Endodermal cell (in vitro differentiated cells): ENCODE measurements at regions not wholly inside any gene's neighbourhood (a gene's known extent, or its start where the extent isn't known, plus 50 kb on each side); places are given as distances from the start of the nearest gene placed in this dataset.

ENCODE experiments used
- DNase-seq: peaks from one replicate; pipeline ENCODE4 v3.0.0-alpha.2; 2017
- H3K27ac ChIP-seq: 2 replicates; pipeline ENCODE4 v1.5.1; 2013; ENCODE audit warnings: mild to moderate bottlenecking, low read depth, low read length, moderate library complexity
- H3K27me3 ChIP-seq: 2 replicates; pipeline ENCODE4 v1.6.1; 2013; ENCODE audit warnings: mild to moderate bottlenecking, low read length, moderate library complexity; ENCODE audit not compliant: insufficient read depth, control insufficient read depth, poor library complexity, severe bottlenecking
- H3K36me3 ChIP-seq: 2 replicates; pipeline ENCODE4 v1.7.0; 2013; ENCODE audit warnings: mild to moderate bottlenecking, low read length, moderate library complexity; ENCODE audit not compliant: control insufficient read depth, insufficient read depth
- H3K4me1 ChIP-seq: one replicate; pipeline ENCODE4 v1.7.0; 2013; ENCODE audit warnings: low read length; ENCODE audit not compliant: control insufficient read depth, insufficient read depth
- H3K4me3 ChIP-seq: 2 replicates; pipeline ENCODE4 v1.5.1; 2013; ENCODE audit warnings: mild to moderate bottlenecking, low read length, moderate library complexity
- H3K9ac ChIP-seq: 2 replicates; pipeline ENCODE4 v1.6.1; 2013; ENCODE audit warnings: mild to moderate bottlenecking, low read length, moderate library complexity; ENCODE audit not compliant: poor library complexity, severe bottlenecking; ENCODE audit errors: extremely low read depth
- H3K9me3 ChIP-seq: 2 replicates; pipeline ENCODE4 v1.6.1; 2013; ENCODE audit warnings: mild to moderate bottlenecking, low read length, moderate library complexity; ENCODE audit not compliant: control insufficient read depth
- H3K27ac Mint-ChIP-seq: 2 replicates; pipeline ENCODE4 v1.8.0; 2020; ENCODE audit warnings: mixed read lengths
- H3K27me3 Mint-ChIP-seq: 2 replicates; pipeline ENCODE4 v1.8.0; 2021; ENCODE audit warnings: mild to moderate bottlenecking, mixed read lengths; ENCODE audit not compliant: insufficient read depth
- H3K36me3 Mint-ChIP-seq: 2 replicates; pipeline ENCODE4 v1.8.0; 2020; ENCODE audit warnings: low read depth, mixed read lengths
- H3K4me1 Mint-ChIP-seq: 2 replicates; pipeline ENCODE4 v1.8.0; 2020; ENCODE audit warnings: mixed read lengths
- H3K4me3 Mint-ChIP-seq: 2 replicates; pipeline ENCODE4 v1.8.0; 2020; ENCODE audit warnings: mild to moderate bottlenecking, moderate library complexity, mixed read lengths
- H3K9me3 Mint-ChIP-seq: 2 replicates; pipeline ENCODE4 v1.8.0; 2020; ENCODE audit warnings: mild to moderate bottlenecking, mixed read lengths
- CTCF ChIP-seq: fragments of 200-600 bp; sonication (generic); conservative IDR thresholded peaks from 2 replicates; pipeline ENCODE4 v1.5.0; 2021; ENCODE audit warnings: antibody characterized with exemption, mild to moderate bottlenecking
- WGBS, 2 experiments: methylation state at CpG; one replicate each; pipeline versions ENCODE4 v1.1.5 to v1.1.7; 2013; ENCODE audit warnings: missing lambda C conversion rate in 2 of 2, mixed read lengths in 1 of 2; ENCODE audit not compliant: insufficient coverage in 1 of 2, insufficient read length in 1 of 2; 5-methylcytosine and 5-hydroxymethylcytosine counted together

- no peak overlapping the region for H3K4me3 ChIP-seq
- Mint-ChIP-seq H3K27me3 (no peaks in the 10 kb centered on the region), H3K27ac (no peak overlapping the region), H3K4me1 (no peaks in the 10 kb centered on the region), H3K36me3 (no peaks in the 10 kb centered on the region), H3K4me3 (no peak overlapping the region), H3K9me3 (no peaks in the 10 kb centered on the region)
- no peak for TF ChIP-seq CTCF
- no peaks in the 10 kb centered on the region for H3K36me3 ChIP-seq
- no peak overlapping the region for H3K27ac ChIP-seq
- H3K27me3 ChIP-seq, result no peaks in the 10 kb centered on the region
- H3K9me3 ChIP-seq, result no peaks in the 10 kb centered on the region
- H3K9ac ChIP-seq, result no peak overlapping the region
- WGBS, 2 experiments, result 86% methylated on average over 1 of the region's 1 CpG; no CpG with 5 or more reads in 1 of the 2 experiments
- no peaks in the 10 kb centered on the region for H3K4me1 ChIP-seq
- DNase-seq, result no peak
These were observed 224.9 kb upstream of the COL8A1 start for GRCh38 chr3:99413504-99413903.

GRCh38 chr3:99410789-99411311 is 227.5 kb upstream of the COL8A1 start:
- Mint-ChIP-seq H3K36me3 (no peaks in the 10 kb centered on the region), H3K27me3 (no peaks in the 10 kb centered on the region), H3K9me3 (no peaks in the 10 kb centered on the region), H3K4me3 (no peak overlapping the region), H3K4me1 (no peaks in the 10 kb centered on the region), H3K27ac (no peak overlapping the region)
- no peaks in the 10 kb centered on the region for H3K9me3 ChIP-seq
- no peaks in the 10 kb centered on the region for H3K4me1 ChIP-seq
- TF ChIP-seq CTCF, result no peak
- H3K4me3 ChIP-seq, result no peak overlapping the region
- DNase-seq, result peak; percentile 48
- no peaks in the 10 kb centered on the region for H3K36me3 ChIP-seq
- H3K27me3 ChIP-seq, result no peaks in the 10 kb centered on the region
- WGBS, 2 experiments, result 89 to 96% methylated on average over 7 of the region's 7 CpGs
- no peak overlapping the region for H3K9ac ChIP-seq
- H3K27ac ChIP-seq, result no peak overlapping the region

GRCh38 chr3:99409961-99410360 is 228.4 kb upstream of the COL8A1 start:
- Mint-ChIP-seq H3K4me3 (no peak overlapping the region), H3K9me3 (no peaks in the 10 kb centered on the region), H3K27me3 (no peaks in the 10 kb centered on the region), H3K36me3 (no peaks in the 10 kb centered on the region), H3K4me1 (no peaks in the 10 kb centered on the region), H3K27ac (no peak overlapping the region)
- no peak for DNase-seq
- Histone ChIP-seq H3K4me3 (no peak overlapping the region), H3K4me1 (no peaks in the 10 kb centered on the region), H3K36me3 (no peaks in the 10 kb centered on the region), H3K27me3 (no peaks in the 10 kb centered on the region), H3K9ac (no peak overlapping the region), H3K27ac (no peak overlapping the region), H3K9me3 (no peaks in the 10 kb centered on the region)
- 95% methylated on average over 1 of the region's 1 CpG; no CpG with 5 or more reads in 1 of the 2 experiments for WGBS, 2 experiments
- no peak for TF ChIP-seq CTCF
